Progenitor cell of endocrine pancreas (in vitro differentiated cells): ENCODE measurements at regions not wholly inside any gene's neighbourhood (a gene's known extent, or its start where the extent isn't known, plus 50 kb on each side); places are given as distances from the start of the nearest gene placed in this dataset.

Experiments used
- DNase-seq: peaks from one replicate; pipeline ENCODE4 v3.0.0; 2021; ENCODE audit warnings: low spot score; ENCODE audit not compliant: unreplicated experiment
- H3K27ac Mint-ChIP-seq: 2 replicates; pipeline ENCODE4 v1.8.0; 2021; ENCODE audit warnings: mild to moderate bottlenecking, moderate library complexity, mixed read lengths
- H3K27me3 Mint-ChIP-seq: 2 replicates; pipeline ENCODE4 v1.8.0; 2021; ENCODE audit warnings: mixed read lengths
- H3K36me3 Mint-ChIP-seq: 2 replicates; pipeline ENCODE4 v1.8.0; 2022; ENCODE audit warnings: mixed read lengths; ENCODE audit not compliant: insufficient read depth
- H3K4me1 Mint-ChIP-seq: 2 replicates; pipeline ENCODE4 v1.8.0; 2021; ENCODE audit warnings: low read depth, mixed read lengths
- H3K4me3 Mint-ChIP-seq: 2 replicates; pipeline ENCODE4 v1.8.0; 2021; ENCODE audit warnings: low read depth, mild to moderate bottlenecking, moderate library complexity, mixed read lengths
- H3K9me3 Mint-ChIP-seq: 2 replicates; pipeline ENCODE4 v1.8.0; 2021; ENCODE audit warnings: low read depth, mixed read lengths
- CTCF ChIP-seq: fragments of 200-600 bp; sonication (generic); IDR thresholded peaks from one replicate; pipeline ENCODE4 v1.5.0; 2021; ENCODE audit warnings: antibody characterized with exemption, mild to moderate bottlenecking; ENCODE audit not compliant: unreplicated experiment

DNA sequence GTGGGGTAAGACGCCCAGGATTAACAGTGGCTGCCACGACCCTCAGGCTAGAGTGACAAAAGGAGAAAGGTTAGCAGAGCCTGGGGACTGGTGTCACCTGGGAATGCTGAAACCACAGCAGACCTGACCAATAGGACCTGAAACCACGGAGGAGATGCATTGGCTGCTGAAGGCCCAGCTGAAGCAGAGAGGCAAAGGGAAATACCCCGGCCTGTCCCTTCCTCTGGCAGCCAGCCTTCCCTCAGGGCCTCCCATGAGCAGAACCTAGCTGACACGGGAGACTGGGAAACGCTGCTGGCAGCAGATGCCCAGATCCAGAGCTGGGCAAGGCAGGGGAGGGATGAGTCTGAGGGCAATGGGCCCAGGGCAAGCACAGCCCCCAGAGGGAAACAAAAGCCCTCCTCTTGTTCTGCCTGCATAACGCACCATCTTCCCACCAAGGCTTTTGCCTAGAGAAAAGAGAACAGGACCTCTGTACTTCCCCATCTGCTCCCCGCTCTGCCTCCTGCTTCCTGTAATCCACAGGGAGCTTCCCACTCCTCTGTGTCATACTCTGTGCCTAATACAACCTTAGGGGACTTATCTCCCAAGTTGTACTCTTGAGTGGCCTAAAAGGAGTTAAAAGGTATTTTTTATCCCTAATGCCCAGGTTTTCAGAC lies 216.2 kb downstream of the ABHD5 start:
- H3K4me1 Mint-ChIP-seq: no peaks in the 10 kb centered on the region
- H3K36me3 Mint-ChIP-seq: no peaks in the 10 kb centered on the region
- no peak overlapping the region for H3K27ac Mint-ChIP-seq
- DNase-seq: no peak
- H3K4me3 Mint-ChIP-seq: no peak overlapping the region
- H3K27me3 Mint-ChIP-seq: peaks cover 23% of the 10 kb centered on the region
- no peaks in the 10 kb centered on the region for H3K9me3 Mint-ChIP-seq
- TF ChIP-seq CTCF: no peak

DNA sequence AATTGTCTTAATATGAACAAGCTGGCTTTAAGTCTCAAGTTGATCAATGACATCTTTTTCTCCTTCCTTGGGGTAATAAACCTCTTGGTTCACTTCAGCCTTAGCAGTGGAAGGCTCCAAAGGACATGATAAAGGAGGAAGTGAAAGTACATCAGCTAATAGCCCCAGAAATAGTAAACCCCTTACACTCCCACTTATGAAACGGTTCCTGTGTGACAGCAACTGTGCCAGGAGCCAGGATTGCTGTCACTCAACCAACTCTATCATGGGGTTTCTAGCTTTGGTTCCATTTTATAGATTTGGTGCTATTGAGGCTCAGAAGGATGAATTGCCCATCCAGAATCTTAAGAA lies 216.7 kb downstream of the ABHD5 start:
- Mint-ChIP-seq H3K4me1 (no peaks in the 10 kb centered on the region), H3K9me3 (no peaks in the 10 kb centered on the region)
- no peak for TF ChIP-seq CTCF

GRCh38 chr3:43908456-43908855 lies 217.7 kb downstream of the ABHD5 start:
- Mint-ChIP-seq H3K9me3 (no peaks in the 10 kb centered on the region), H3K27ac (no peak overlapping the region), H3K36me3 (no peaks in the 10 kb centered on the region), H3K4me3 (no peak overlapping the region), H3K4me1 (no peaks in the 10 kb centered on the region), H3K27me3 (peaks cover 22% of the 10 kb centered on the region)
- DNase-seq: no peak
- no peak for TF ChIP-seq CTCF

More for the DNA sequence above, 216.7 kb downstream of the ABHD5 start:
- Mint-ChIP-seq H3K27ac (no peak overlapping the region), H3K4me3 (no peak overlapping the region), H3K36me3 (no peaks in the 10 kb centered on the region), H3K27me3 (peaks cover 20% of the 10 kb centered on the region)
- no peak for DNase-seq

GRCh38 chr3:43909149-43909548 lies 218.4 kb downstream of the ABHD5 start:
- H3K9me3 Mint-ChIP-seq: no peaks in the 10 kb centered on the region
- no peak overlapping the region for H3K4me3 Mint-ChIP-seq
- DNase-seq: no peak
- H3K36me3 Mint-ChIP-seq: no peaks in the 10 kb centered on the region
- TF ChIP-seq CTCF: no peak
- no peak overlapping the region for H3K27ac Mint-ChIP-seq
- no peaks in the 10 kb centered on the region for H3K4me1 Mint-ChIP-seq
- H3K27me3 Mint-ChIP-seq: peaks cover 25% of the 10 kb centered on the region

DNA sequence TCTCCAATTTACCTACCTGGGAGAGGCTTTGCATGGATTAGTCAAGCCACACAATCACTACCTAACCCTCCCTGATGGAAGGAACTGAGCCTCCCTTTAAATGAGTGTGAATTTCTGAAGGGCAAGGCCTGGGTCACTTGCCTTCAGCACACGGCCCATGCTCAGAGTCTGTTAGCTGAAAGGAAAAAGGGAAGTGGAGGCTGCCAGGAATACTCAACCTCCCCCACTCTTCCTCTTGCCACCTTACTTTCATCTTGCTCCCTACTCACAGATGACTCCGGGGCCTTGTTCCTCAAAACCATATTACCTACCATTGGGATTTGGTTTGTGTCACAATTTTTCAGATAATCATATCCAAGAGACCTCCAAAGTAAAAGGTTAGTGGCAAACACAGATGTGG lies 220.0 kb downstream of the ABHD5 start:
- Mint-ChIP-seq H3K4me1 (no peaks in the 10 kb centered on the region), H3K36me3 (no peaks in the 10 kb centered on the region), H3K9me3 (no peaks in the 10 kb centered on the region), H3K27me3 (peaks cover 26% of the 10 kb centered on the region), H3K4me3 (no peak overlapping the region), H3K27ac (no peak overlapping the region)
- TF ChIP-seq CTCF: no peak
- DNase-seq: no peak
